ENCODE measurements at regions not wholly inside any gene's neighbourhood (a gene's known extent, or its start where the extent isn't known, plus 50 kb on each side); places are given as distances from the start of the nearest gene placed in this dataset.

GRCh38 chrY:15162211-15162610 is 637.9 kb downstream of the NLGN4Y start:
- DNase-seq (ENCODE audit: low read depth) = no peak

- DNase-seq (ENCODE audit: low read depth) = no peak
These were observed 655.6 kb downstream of the NLGN4Y start for GRCh38 chrY:15179890-15180289.

GRCh38 chrY:15229056-15229455 is 704.7 kb downstream of the NLGN4Y start:
- DNase-seq (ENCODE audit: low read depth) = no peak

DNA sequence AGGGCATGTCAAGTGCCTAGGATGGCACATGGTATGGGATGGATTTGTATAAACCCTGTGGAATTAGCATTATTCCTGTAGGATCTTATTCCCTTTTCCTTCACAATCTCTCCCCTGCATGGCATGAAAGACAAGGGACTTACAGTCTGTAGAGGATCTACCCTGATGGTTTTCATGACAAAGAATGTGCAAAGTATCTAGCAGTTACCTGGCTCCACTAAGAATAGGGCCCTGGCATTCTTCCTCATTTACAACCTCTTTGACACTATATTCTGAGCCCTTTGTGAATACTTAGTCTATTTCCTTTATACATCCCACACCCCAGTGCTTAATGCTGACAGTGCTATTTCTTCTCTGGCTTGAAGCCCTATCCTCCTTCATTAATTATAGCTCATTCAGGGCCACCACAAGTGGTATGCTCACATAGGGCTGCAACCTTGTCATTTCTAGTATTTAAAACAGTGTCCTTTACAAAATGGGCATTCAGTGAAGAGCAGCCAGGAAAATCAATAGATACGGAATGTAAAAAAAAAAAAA is 715.3 kb downstream of the NLGN4Y start:
- no peak for DNase-seq (ENCODE audit: low read depth)

- no peak for DNase-seq (ENCODE audit: low read depth)
These were observed 735.0 kb downstream of the NLGN4Y start for GRCh38 chrY:15259286-15259685.

GRCh38 chrY:15286572-15286971 is 762.2 kb downstream of the NLGN4Y start:
- DNase-seq (ENCODE audit: low read depth) = no peak

- no peak for DNase-seq (ENCODE audit: low read depth)
These were observed 765.5 kb downstream of the NLGN4Y start for GRCh38 chrY:15289821-15290220.

DNA sequence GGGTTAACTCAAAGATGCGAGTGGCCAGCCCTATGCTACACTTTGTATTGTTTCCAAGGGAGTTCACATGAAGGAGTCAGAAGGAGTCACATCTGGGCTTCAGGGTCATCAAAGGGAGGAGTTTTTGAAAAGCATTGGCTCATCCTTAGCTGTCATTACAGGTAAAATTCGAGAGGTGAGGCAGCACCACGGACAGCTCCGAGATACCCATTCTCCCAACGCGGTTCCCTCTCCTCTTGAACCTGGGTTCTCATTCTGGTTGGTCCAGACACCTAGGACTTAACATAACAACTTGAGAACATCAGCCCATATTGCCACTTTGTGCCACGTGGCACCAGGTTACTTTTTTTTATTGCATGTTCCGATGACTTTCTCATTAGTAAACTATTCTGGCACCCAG is 768.6 kb downstream of the NLGN4Y start:
- no peak for DNase-seq (ENCODE audit: low read depth)

GRCh38 chrY:15301879-15302278 is 777.5 kb downstream of the NLGN4Y start:
- no peak for DNase-seq (ENCODE audit: low read depth)

DNA sequence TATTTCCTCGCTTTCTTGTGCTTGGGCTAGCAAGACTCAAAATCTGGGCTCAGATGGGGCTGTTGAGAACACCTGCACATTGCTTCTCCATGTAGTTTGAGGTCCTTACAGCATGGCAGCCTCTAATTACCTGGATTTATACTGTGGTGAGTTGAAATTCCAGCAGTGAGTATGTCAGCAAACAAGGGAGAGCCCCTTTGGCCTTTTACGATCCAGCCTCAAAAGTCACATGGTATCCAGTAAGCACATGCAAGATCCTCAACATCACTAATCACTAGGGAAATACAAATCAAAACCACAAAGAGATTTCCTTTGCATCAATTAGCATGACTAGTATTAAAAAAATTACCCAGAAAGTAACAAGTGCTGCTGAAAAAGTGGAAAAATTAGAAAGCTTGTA is 787.8 kb downstream of the NLGN4Y start:
- no peak for DNase-seq (ENCODE audit: low read depth)

DNA sequence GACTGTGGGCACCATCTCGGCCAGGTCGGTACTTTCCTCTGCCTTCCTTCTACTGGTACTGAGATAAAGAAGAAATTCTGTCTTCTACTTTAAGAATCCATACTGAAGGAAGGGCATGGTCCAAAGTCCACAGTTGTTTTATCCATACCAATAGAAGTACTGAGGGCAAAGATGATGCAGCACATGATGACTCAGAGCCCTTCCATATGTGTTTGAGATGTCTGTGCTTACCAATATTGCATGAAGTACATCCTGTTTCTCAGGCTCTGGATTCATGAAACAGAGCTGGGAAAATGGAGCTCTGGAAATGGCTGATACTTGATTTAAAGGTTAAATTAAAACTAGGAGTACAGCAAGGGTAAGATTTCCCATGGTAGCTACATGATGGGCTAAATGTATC is 799.9 kb downstream of the NLGN4Y start:
- DNase-seq (ENCODE audit: low read depth) = no peak

GRCh38 chrY:15325201-15325600 is 800.9 kb downstream of the NLGN4Y start:
- no peak for DNase-seq (ENCODE audit: low read depth)

GRCh38 chrY:15326673-15327072 is 802.3 kb downstream of the NLGN4Y start:
- no peak for DNase-seq (ENCODE audit: low read depth)

- DNase-seq (ENCODE audit: low read depth) = no peak
These were observed 804.5 kb downstream of the NLGN4Y start for GRCh38 chrY:15328848-15329247.

- DNase-seq (ENCODE audit: low read depth) = no peak
These were observed 819.2 kb downstream of the NLGN4Y start for GRCh38 chrY:15343522-15343921.

DNA sequence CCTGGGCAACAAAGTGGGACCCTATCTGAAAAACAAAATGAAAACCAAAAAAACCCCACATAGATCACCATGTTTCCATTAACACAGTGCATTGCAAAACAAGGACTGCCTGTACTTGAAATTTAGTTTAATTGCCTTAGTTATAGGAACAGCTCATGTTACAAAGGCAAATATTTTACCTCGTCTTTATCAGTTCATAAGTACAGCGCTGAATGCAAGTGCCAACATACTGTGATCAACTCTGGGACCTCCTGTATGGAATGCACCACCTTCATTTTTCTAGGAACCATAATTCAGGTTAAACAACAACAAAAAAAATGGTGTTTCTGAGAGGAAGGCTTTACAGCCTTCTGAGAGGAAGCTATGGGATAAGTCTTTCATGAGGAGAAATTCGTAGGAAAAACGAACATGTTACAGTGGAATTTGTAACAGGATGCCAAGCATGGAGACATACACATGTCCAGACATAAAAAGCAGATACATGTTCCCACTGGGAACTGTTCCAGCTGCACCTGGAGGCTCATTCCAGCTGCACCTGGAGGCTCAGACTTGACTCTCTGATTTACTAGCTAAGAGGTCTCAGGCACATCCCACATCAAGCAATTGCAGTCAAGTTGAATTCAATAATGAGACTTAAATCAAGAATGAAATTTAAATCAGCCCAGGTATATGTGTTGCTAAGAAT is 821.3 kb downstream of the NLGN4Y start:
- no peak for DNase-seq (ENCODE audit: low read depth)

DNA sequence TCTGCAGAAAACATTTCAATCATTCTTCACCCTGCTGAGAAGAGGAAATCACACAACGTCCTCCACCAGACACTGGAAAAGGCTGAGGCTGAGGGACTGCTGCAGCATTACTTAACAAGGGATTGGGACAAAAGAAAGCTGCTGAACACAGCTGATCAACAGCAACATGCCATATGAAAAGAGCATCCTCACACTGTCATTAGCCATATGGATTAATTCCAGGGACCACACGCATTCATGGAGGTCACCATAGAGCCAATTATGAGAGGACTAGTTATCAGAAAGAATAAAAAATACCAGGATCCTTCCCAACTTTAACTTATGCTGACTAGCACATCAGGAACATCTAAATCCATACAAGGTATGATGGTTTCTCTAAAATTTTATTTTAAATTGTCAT is 825.0 kb downstream of the NLGN4Y start:
- no peak for DNase-seq (ENCODE audit: low read depth)

DNA sequence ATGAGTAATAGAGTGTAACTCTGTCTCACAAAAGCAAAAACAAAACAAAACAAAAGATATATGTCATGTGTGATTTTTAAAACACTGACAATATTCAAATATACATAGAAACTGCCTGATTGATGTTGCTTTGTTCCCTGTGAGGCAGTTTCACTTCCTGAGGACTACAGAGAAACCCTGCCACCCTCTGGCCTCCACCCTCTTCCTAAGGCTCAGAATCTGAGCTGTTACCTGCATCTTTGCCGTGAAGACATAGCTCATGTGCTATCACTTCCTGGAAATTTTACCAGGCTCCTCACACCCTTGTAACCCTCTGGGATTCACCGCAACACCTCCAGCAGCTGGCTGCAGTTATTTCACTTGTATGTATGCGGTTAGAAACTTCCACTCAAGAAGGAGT is 831.0 kb downstream of the NLGN4Y start:
- no peak for DNase-seq (ENCODE audit: low read depth)

- no peak for DNase-seq (ENCODE audit: low read depth)
These were observed 836.1 kb downstream of the NLGN4Y start for GRCh38 chrY:15360471-15360870.

DNA sequence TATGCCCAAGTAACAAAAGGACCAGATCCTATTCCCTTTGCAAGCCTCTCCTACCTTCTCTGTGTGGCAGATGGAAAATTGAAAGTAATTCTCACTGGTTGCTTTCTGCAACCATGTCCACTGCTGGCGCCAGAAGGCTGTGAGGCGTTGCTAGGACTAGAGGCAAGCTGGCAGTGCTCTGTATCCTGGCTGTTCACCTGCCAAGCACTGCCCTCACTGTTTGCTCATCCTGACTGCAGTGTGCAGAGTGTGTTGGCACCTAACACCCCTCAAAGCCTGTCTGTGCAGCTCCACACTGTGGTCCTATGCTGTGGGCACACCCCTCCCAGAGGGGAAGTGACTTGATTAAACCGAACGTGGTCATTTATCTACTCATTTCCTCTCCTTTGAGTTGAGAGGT is 840.7 kb downstream of the NLGN4Y start:
- no peak for DNase-seq (ENCODE audit: low read depth)

- no peak for DNase-seq (ENCODE audit: low read depth)
These were observed 844.5 kb downstream of the NLGN4Y start for GRCh38 chrY:15368786-15369185.

DNA sequence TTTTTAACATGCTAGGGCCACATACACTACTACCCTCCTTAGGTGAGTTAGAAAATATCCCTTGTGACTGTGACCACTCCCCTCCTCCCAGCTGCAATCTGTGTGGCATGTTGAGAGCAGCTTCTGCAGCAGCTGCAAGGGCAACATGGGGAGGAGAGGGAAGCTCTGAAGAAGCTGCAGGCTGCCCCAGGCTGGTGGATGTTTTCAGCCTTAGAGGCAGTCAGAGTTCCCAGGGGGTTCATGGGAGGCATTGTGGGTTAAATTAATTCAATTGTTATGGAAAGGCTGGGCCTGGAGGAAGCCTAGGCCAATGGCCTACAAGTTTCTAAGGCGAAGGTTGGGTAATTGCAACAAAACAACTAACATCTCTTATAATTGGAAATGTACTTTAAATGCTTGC is 860.8 kb downstream of the NLGN4Y start:
- no peak for DNase-seq (ENCODE audit: low read depth)

DNA sequence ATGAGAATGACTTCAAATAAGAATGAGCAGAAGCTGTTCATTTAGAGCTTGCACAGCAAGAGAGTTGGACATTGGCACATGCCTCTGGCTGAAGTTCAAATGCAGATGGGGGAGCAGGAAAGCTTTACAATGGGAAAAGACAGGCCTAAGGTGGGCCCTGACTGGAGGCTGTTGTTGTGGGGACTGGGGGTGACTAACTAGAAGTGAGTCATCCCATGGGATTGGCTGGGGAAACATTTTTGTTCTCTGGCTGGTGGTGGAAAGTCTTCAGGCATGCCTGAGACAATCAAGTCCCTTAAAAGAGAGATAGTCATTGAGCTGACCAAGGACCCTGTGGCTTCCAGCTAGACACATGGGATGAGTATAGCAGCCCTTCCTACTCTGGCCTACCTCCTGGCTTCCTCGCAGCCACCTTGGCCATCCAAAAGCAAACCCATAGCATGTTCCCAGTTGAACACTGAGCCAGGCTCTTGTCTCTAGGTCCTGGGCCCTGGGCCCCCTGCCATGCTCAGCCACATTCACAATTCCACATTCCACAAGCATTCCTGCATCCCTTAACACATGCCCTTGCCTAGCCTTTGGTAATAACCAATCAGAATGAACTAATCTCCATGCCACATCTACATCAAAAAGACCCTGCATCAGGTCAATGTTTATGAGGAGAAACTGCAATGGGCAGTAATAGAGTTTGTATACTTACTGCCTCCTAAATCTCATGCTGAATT is 873.4 kb downstream of the NLGN4Y start:
- DNase-seq (ENCODE audit: low read depth) = no peak

DNA sequence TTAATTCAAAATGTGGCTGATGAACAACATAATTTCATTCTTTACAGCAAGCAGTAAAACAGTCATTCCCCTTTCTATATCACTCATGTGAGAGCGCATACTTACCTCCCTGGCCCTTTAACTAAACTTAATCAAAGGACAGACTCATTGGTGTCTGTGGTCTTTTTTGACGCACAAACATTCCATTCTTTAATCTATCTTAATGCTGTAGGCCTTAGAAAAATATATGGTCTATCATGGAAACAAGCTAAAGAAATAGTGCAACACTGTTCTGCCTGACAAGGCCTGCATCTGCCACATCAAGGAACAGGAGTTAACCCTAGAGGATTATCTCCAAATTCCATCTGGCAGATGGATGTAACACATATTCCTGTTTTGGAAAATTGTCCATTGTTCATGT is 878.1 kb downstream of the NLGN4Y start:
- DNase-seq (ENCODE audit: low read depth) = no peak

Measured in stimulated activated CD8-positive, alpha-beta memory T cell treated with anti-CD3 and anti-CD28 coated beads, Interleukin-12 subunit alpha, Interleukin-12 subunit beta, amount 100 ng/mL, for 1 hour (primary cell).